HepG2 (cell line): ENCODE measurements at regions not wholly inside any gene's neighbourhood (a gene's known extent, or its start where the extent isn't known, plus 50 kb on each side); places are given as distances from the start of the nearest gene placed in this dataset.
"Not testable (repeated sequence)": the region's sequence is repeated elsewhere in the genome, so short reads cannot be mapped to it uniquely, and the experiment has no call there.

Experiments used
- ATAC-seq: fragments of 200-7000 bp; cut with Tn5 transposase; 3 replicates; pipeline ENCODE4 v1.9.1; 2020; ENCODE audit warnings: mild to moderate bottlenecking, moderate library complexity
- BruUV-seq: library from RNA; stranded (reverse); fragments of 400-500 nt; replicated peaks from 2 replicates; lab custom pipeline; 2021; lab: Mats Ljungman, UMichigan
- CTCF ChIA-PET: fragments of 300-600 bp; formaldehyde crosslinking; extraction: SDS; loops from one replicate; lab custom pipeline; 2021; ENCODE audit warnings: low total read pairs, inconsistent platforms, low intra/inter-chr PET ratio; lab: Yijun Ruan, JAX
- POLR2A ChIA-PET: fragments of 350-600 bp; sonication (Branson Sonifier 250); formaldehyde crosslinking; loops from one replicate; lab custom pipeline; 2020; ENCODE audit warnings: antibody characterized with exemption, inconsistent platforms; lab: Yijun Ruan, JAX
- DNase-seq: peaks from one replicate; pipeline ENCODE4 v3.0.0-alpha.2; 2015; ENCODE audit warnings: low spot score
- FAIRE-seq: peaks from 3 replicates; lab custom pipeline; 2011; peaks lifted over from hg19 to GRCh38; lab: Jason Lieb, UNC
- H2AFZ ChIP-seq: one replicate; pipeline ENCODE4 v1.6.1; 2011; ENCODE audit warnings: low read length, inconsistent platforms
- H3K27ac ChIP-seq: fragments of 300-600 bp; 3 replicates; pipeline ENCODE4 v1.8.0; 2011; ENCODE audit warnings: mixed run types, mild to moderate bottlenecking, mixed read lengths, low read length, inconsistent platforms; ENCODE audit not compliant: insufficient read depth; ENCODE audit errors: extremely low read length
- H3K27me3 ChIP-seq, 2 experiments: fragments of 200-600 bp in 1 of 2; 2 replicates in 1 of 2; 3 replicates in 1 of 2; pipeline versions ENCODE4 v1.6.0 to v1.8.0; 2011; ENCODE audit warnings: low read length in 2 of 2, mild to moderate bottlenecking in 2 of 2, moderate library complexity in 2 of 2, inconsistent platforms in 1 of 2; ENCODE audit not compliant: insufficient read depth in 2 of 2, control insufficient read depth in 1 of 2
- H3K36me3 ChIP-seq, 2 experiments: fragments of 200-600 bp in 1 of 2; replicated peaks in 1 of 2; 2 replicates in 1 of 2; 3 replicates in 1 of 2; pipeline versions ENCODE4 v1.5.1 to v1.8.0; 2011; ENCODE audit warnings: low read length in 2 of 2, inconsistent platforms in 1 of 2; ENCODE audit not compliant: insufficient read depth in 2 of 2, control insufficient read depth in 1 of 2
- H3K4me1 ChIP-seq: 2 replicates; pipeline ENCODE4 v1.5.1; 2012; ENCODE audit warnings: low read length, inconsistent platforms; ENCODE audit not compliant: insufficient read depth
- H3K4me2 ChIP-seq: 2 replicates; pipeline ENCODE4 v1.6.0; 2011; ENCODE audit warnings: low read depth, low read length, inconsistent platforms
- H3K4me3 ChIP-seq, 3 experiments: fragments of 200-600 bp in 1 of 3; sonication (generic), shearing (Covaris generic) in 1 of 3; replicated peaks in 1 of 3; 2 replicates each; pipeline ENCODE4 v1.5.1; 2011 to 2016; ENCODE audit warnings: low read length in 3 of 3, inconsistent platforms in 2 of 3, low read depth in 2 of 3, mild to moderate bottlenecking in 2 of 3, control low read depth in 1 of 3, mixed read lengths in 1 of 3; ENCODE audit not compliant: insufficient read depth in 1 of 3
- H3K79me2 ChIP-seq: one replicate; pipeline ENCODE4 v1.6.1; 2011; ENCODE audit warnings: low read length, inconsistent platforms; ENCODE audit not compliant: insufficient read depth
- H3K9ac ChIP-seq: 2 replicates; pipeline ENCODE4 v1.6.0; 2011; ENCODE audit warnings: mild to moderate bottlenecking, low read depth, low read length, inconsistent platforms; ENCODE audit not compliant: insufficient read depth
- H3K9me3 ChIP-seq: 2 replicates; pipeline ENCODE4 v1.5.1; 2012; ENCODE audit warnings: mild to moderate bottlenecking, low read length
- H4K20me1 ChIP-seq: 2 replicates; pipeline ENCODE4 v1.6.0; 2011; ENCODE audit warnings: inconsistent platforms, mild to moderate bottlenecking, low read length, moderate library complexity; ENCODE audit not compliant: insufficient read depth
- MIXL1 ChIP-seq: IDR thresholded peaks from 2 replicates; pipeline ENCODE4 v1.6.1; 2016
- MTA1 ChIP-seq: sonication (generic); formaldehyde crosslinking; IDR thresholded peaks from 2 replicates; pipeline ENCODE4 v1.4.0; 2020; ENCODE audit warnings: missing genetic modification reagents, mild to moderate bottlenecking, borderline replicate concordance
- ZNF614 ChIP-seq: IDR thresholded peaks from 2 replicates; pipeline ENCODE4 v1.6.1; 2018; ENCODE audit warnings: missing biosample characterization, missing genetic modification reagents, inconsistent platforms, borderline replicate concordance
- WGBS: methylation state at CpG from one replicate; pipeline ENCODE4 v1.1.6; 2017; ENCODE audit warnings: low lambda C conversion rate; 5-methylcytosine and 5-hydroxymethylcytosine counted together
- in situ Hi-C: cut with HindIII; loops from 2 replicates; pipeline ENCODE4 v1.10.0; 2017; ENCODE audit warnings: low pct_unique_long_range_greater_than_20kb; ENCODE audit not compliant: extremely low pct_ligation_motif_present
- intact Hi-C: fragments of 100-400 bp; cut with micrococcal nuclease; formaldehyde crosslinking; loops from one replicate; pipeline ENCODE4 v1.10.0; 2022; ENCODE audit not compliant: unreplicated experiment

DNA sequence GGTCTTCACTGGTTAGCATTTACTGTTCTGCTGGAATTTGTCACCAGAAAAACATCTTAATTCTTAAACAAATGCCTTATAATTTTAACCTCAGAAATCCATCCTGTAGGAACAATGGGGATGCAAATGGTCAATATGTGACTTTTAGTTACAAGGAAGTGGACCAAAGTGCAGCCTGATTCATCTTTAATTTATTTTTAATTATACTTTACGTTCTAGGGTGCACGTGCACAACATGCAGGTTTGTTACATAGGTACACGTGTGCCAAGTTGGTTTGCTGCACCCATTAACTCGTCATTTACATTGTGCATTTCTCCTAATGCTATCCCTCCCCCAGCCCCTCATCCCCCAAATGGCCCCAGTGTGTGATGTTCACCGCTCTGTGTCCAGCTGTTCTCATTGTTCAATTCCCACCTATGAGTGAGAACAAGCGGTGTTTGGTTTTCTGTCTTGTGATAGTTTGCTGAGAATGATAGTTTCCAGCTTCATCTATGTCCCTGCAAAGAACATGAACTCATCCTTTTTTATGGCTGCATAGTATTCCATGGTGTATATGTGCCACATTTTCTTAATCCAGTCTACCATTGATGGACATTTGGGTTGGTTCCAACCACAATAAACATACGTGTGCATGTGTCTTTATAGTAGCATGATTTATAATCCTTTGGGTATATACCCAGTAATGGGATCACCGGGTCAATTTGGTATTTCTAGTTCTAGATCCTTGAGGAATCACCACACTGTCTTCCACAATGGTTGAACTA, 262.5 kb upstream of the PTGER4 start:
- H3K9me3 ChIP-seq, DNase-seq, H3K27me3 ChIP-seq, CTCF ChIA-PET, H3K27ac ChIP-seq, H3K4me3 ChIP-seq, H3K79me2 ChIP-seq, H2AFZ ChIP-seq, H3K36me3 ChIP-seq, FAIRE-seq, POLR2A ChIA-PET, H4K20me1 ChIP-seq, ATAC-seq, intact Hi-C loops, H3K4me2 ChIP-seq, H3K9ac ChIP-seq, H3K4me1 ChIP-seq, BruUV-seq, in situ Hi-C loops: not testable (repeated sequence)
- 40% methylated on average over 8 of the region's 8 CpGs for WGBS

- in situ Hi-C loops: no loop called here
- intact Hi-C loops: no loop called here
- POLR2A ChIA-PET: no interaction called here
Observed at GRCh38 chr5:40416588-40416987, 263.1 kb upstream of the PTGER4 start.

More at GRCh38 chr5:40416588-40416987, 263.1 kb upstream of the PTGER4 start:
- no peak overlapping the region for H3K27ac ChIP-seq
- no peaks in the 10 kb centered on the region for H3K9me3 ChIP-seq
- no peaks in the 10 kb centered on the region for H3K36me3 ChIP-seq
- no peak overlapping the region for H3K4me2 ChIP-seq
- CTCF ChIA-PET: no interaction called here
- no peak for FAIRE-seq
- no peaks in the 10 kb centered on the region for H3K27me3 ChIP-seq
- no peaks in the 10 kb centered on the region for H3K4me1 ChIP-seq
- H3K9ac ChIP-seq: no peak overlapping the region
- no peak overlapping the region for H2AFZ ChIP-seq
- H3K4me3 ChIP-seq: no peak overlapping the region
- H4K20me1 ChIP-seq: no peaks in the 10 kb centered on the region
- BruUV-seq: no TSS peak
- no peak for TF ChIP-seq MTA1 (CRISPR knock-in tag)
- no peak for TF ChIP-seq ZNF614 (CRISPR knock-in tag)
- TF ChIP-seq MIXL1: no peak
- no peaks in the 10 kb centered on the region for H3K79me2 ChIP-seq
- no peak for DNase-seq
- no peak for ATAC-seq
